NCI-H345 treated with DMSO at 0.1 percent for 48 hours (cell line): ENCODE measurements at regions not wholly inside any gene's neighbourhood (a gene's known extent, or its start where the extent isn't known, plus 50 kb on each side); places are given as distances from the start of the nearest gene placed in this dataset.

Source experiments
- DNase-seq: peaks from one replicate; lab custom pipeline; 2025; ENCODE audit not compliant: unreplicated experiment; lab: John Stamatoyannopoulos, UW

DNA sequence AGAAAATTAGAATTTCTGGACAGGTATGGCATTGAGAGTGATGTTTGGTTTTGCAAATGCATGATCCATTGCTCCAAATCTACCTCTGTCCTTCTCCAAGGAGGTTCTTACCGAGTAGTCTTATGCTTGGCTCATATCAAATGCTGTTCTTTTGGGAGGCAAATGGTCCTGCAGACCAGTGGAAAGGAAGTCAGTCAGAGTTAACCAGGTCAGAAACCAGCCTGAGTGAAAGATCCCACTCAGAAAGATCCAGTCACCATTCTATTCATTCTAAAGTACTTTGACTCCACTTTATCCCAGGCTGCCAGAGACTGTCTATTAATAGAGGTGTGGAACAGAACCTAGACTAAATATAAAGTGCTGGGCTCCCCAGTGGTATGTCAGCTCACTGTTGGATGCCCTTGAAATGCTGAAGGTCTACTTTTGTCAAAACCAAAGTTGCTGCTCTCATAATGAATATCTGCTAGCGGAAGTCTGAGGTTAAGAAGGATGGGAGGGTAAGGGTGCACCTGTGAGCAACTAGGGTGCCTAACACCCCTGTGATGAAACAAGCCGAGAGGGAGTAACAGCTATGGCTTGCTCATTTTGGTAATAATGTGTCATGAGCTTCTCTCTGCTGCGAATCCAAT, 302.2 kb downstream of the ZNF608 start:
- no peak for DNase-seq

DNA sequence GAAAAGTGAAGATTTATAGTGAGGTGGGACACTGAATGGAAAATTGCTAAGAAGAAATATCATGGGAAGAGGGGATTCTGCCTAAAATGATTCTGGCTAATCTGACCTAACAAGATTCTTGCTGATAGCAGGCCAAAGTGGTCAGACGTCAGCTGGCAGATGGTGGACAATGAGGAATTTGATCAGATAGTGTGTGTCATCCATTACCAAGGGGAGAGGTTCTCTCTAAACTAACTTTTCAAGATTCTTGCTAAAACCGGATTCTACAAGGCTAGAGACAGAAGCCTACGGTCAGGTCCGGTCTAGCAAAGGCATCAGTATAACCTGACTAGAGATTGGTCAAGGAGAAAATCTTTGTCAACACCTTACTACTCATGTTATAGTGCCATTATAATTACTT, 306.0 kb downstream of the ZNF608 start:
- no peak for DNase-seq

DNA sequence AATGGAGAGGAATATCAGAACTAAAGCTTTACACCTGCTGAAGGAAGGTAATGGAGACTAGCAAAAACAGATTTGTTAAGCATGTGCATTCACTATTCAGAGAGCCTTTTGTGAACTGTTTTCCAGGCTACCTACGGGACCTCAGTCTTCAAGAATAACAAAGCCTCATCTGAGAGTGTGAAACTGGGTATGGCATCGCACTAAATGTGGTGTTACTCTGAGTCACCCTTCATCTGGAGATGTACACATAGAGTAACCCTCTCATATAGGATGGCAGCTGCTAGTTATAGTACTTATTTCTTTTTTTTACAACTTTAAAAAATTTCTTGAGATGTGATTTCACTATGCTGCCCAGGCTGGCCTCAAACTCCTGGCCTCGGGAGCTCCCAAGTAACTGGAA, 306.8 kb downstream of the ZNF608 start:
- no peak for DNase-seq

DNA sequence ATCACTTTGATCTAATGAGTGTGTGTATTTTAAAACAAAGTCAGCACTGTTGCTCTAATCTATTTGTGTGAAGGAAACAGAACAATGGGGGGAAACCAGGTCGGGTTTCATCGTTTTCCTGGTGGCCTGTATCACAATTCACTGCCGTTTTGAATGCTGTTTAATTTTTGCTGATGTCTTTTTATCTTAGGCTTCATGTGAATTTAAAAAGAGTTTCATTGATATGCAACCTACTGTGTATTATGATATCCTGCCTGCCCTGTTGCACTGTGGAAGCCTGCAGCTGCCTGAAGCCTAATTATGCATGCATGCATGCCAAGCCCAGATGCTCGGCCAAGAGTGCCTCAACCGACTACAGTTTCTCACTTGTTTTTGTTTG, 307.5 kb downstream of the ZNF608 start:
- DNase-seq, result no peak

DNA sequence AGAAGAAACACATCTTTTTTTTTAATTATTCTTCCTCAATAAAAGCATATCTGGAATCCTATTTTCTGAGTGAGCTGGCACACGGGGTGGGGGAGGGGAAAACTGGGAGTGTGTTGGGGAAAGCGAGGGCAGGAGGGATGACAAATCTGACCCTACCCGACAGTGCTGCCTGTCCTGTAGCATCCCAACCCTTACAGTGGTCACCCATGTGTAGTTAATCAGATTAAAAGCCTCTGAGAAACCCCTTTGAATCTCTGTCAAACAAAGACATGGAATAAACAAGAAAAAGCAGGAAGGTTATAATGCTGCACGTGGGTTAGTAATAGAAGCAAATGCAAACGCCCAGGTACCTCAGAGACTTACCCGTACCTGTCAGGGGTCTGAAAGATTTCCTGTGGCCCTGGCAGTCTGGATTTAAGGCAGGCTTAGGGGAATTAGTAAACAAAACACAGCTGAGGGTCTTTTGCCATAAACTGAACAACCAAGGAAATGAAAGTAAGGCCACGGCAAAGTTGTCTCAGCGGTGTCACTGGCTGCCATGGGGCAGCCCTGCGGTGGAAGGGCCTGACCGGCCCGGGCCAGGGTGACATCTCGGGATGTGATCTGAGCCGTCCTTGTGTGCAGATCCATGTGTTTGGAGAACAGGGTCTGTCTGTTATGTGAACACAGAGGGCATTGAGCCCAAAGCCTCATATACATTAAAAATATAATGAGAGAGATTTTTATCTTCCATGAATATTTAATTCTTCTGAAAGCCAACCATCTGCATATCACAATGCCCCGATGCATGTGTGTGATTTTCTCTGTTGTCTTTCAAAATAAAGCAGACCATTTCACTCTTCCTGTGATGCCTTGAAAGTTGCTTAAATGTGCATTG, 308.2 kb downstream of the ZNF608 start:
- no peak for DNase-seq

DNA sequence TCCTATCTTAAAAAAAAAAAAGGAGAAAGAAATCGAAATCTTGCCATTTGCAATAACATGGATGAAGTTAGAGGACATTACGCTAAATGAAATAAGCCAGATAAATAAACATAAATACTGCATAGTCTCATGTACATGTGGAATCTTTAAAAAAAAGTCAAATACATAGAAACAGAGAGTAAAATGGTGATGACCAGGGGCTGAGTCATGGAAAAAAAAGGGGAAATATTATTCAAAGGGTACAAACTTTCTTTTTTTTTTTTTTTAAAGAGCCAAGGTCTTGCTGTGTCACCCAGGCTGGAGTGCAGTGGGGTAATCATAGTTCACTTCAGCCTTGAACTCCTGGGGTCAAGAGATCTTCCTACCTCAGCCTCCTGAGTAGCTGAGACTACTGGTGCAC, 310.1 kb downstream of the ZNF608 start:
- DNase-seq, result no peak

DNA sequence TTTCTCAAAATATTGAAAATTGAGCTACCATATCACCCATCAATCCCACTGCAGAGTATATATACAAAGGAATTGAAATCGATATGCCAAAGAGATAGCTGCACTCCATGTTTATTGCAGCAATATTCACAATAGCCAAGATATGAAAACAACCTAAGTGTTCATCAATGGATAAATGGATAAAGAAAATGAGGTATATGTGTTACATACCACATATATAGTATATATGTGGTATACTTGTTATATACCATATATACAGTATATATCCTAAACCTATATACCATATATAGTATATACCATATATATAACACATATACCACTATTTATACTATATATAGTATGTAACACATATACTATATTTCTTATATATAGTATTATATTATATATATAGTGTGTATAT, 313.3 kb downstream of the ZNF608 start:
- no peak for DNase-seq

DNA sequence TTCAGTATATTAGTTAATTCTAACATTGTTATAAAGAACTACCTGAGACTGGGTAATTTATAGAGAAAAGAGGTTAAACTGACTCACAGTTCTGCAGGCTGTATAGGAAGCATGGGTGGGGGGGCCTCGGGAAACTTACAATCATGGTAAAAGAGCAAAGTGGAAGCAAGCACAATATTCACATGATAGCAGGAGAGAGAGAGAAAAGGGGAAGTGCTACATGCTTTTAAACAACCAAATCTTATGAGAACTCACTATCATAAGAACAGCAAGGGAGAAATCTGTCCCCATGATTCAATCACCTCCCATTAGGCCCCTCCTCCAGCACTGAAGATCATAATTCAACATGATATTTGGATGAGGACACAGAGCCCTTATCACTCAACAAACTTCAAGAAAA, 324.9 kb downstream of the ZNF608 start:
- DNase-seq, result no peak

DNA sequence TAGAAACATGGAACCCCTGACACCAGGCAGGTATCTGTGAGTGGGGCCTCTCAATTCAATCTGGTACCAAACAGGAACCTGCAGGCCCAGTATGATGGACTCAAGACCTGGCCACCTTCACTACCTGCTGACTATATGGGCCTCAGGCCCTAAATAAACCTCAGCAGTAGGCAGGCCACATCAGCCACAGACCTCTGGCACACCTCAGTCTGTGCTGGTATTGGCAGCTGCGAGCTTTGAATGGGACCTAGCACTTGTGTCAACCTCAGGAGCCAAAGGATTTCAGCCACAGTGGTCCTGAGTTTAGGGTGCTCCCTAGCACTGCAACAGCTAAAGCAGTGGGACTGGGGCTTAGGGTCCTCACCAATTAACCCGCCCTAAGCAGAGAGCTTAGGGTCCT, 325.5 kb downstream of the ZNF608 start:
- no peak for DNase-seq

DNA sequence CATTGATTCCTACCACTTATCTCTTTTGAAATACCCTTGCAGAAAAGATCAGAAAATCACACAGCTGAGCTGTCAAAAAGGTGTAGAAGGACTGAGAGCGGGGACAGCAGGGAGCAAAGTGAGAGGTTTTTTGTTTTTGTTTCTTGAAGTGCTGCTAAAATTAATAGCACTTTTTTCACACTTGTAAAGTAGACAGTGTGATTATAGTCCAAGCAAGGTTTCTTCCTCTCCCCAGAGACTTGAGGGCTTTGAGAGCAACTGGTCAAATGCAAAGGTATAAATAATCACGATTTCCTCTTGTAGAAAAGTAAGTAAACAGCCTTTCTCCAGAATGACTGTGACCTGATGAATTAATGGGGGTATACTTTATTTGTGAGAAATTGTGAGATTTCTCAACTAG, 326.9 kb downstream of the ZNF608 start:
- DNase-seq, result no peak

DNA sequence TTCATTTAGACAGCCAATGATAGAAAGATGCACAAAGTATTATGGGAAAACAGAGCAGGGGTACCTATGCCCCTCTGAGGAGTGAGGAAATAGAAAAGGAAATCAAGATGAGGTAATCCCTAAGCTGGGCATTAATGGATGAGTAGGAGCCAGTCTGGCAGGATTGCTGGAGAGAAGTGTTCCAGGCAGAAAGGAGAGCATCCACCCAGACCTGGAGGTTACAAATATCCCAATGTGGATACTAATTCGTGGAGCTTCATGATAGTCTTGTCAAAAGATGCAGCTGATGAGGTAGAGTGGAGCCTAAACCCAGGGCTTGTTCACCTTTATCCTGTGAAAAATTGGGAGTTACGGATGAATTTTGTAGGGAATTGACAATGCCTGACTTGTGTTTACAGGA, 328.0 kb downstream of the ZNF608 start:
- DNase-seq, result no peak

DNA sequence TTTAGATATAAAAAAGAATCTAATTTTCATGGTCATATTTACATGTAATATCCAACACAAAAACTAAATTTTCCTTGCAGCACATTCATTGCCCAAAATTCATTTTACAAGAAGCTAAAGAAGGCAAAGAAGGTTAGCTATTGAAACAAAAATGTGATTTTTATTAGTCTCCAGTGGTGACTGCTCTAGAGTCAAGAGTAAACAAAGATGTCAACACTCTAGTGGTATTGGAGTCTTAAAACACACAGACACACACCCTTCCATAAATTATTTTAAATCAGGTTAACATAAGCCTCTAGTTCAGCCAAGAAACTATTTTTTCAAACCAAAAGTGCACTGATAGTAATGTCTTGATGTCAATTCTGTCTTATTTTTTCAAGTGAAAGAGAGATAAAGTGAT, 329.2 kb downstream of the ZNF608 start:
- DNase-seq, result no peak

DNA sequence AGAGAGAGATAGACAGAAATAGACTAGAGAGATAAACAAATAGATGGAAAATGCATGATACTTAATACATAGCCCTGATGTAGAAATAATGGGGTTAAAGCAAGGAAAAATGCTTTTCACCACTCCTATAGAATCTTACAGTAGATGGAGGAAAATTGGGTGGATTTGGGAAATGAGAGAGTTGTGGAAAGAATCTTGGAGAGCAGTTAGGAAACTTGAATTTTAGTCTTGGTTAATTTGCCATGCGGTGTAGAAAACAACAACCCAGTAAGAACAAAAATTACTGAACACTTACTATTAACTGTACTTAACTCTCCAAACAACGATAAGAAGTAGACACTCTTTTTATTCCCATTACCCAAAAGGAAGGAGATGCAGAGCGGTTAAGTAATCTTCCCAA, 329.8 kb downstream of the ZNF608 start:
- DNase-seq, result no peak

DNA sequence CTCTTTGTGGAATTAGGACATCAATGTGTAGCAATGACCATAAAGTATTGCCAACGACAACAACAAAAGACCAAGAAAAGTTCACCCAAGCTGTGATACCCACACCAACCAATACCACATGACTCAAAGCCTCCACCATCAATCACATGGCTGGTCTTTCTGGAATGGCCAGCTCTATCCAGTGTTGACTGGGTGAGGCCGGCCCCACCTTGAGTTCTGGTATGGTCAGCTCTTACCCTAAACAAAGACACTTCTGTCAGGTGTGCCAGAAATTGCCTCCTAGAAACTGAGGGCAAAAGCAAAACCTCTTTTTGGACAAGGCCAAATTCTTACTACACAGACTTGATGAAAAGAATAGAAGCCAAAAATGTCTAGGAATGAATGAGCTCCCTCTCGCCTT, 331.5 kb downstream of the ZNF608 start:
- no peak for DNase-seq

DNA sequence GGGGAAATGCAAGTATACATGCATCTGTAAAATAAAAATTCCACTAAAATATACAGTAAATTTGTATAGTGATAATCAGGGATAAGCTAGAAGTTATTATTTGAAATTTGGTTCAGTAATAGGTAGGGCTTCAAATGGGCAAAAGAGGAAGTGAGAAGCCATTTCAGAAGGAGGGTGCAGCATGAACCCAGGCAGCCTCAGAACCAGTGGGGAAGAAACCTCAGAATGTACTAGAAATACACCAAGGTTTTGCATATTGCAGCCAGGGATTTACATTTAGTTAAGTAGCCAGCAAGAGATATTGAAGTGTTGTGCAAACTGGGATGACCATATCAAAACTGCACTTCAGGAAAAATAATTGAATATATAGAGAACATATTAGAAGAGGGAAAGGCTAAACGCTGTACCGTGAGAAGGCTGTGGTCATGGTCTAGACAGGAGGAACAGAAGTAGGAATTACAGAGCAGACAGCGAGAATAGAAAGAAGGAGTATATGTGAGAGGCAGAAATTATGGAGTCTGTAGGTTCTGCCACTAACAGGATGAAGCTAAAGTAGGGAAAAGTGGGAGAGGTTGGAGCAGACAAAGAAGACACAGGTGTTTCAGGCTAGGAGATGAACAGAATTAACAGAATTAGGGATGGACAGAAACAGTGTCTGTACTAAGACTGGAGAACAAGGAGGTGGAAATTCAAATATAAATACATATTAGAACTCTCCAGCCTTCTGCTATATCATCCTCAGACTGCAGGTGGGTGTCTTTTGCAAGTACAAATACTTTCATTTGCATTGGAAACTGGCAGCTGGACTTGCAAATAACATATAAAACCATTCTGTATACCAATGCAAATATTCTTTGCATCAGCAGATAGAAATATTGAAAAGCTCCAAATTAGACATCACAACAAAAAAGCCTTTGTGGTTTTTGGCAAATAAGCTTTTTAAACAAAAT, 335.6 kb downstream of the ZNF608 start:
- no peak for DNase-seq

DNA sequence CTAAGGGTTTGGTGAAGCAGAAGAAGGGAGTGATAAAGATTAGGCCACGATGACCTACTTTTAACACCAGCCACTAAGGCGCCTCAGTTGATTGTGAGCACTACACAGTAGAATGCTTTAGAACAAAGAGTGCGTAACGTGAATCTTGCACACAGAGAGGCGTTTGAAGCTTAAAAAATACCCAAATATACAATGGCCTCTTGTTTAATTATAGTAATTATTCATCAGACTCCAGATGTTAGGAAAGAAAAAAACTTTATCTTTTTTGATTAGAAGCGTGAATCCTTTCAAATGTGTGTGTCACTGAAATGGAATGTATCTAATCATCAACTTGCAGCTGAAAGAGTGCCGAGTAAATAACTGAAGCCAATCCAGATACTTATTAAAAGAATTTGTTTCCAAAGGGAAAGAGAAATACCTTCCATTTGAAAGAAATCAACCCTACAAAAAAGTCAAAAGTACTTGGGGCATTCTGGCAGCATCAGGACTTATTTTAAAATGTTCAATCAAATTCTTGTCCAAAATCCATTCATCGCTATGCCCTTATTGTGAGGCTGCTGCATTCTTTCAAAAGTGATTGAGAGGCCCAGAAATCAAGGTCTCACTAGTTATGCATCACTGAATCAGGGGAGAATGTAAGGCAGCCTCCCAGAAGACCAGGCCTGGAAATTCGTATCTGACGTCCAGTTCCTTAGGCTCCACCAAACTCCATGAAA, 337.5 kb downstream of the ZNF608 start:
- DNase-seq, result no peak

DNA sequence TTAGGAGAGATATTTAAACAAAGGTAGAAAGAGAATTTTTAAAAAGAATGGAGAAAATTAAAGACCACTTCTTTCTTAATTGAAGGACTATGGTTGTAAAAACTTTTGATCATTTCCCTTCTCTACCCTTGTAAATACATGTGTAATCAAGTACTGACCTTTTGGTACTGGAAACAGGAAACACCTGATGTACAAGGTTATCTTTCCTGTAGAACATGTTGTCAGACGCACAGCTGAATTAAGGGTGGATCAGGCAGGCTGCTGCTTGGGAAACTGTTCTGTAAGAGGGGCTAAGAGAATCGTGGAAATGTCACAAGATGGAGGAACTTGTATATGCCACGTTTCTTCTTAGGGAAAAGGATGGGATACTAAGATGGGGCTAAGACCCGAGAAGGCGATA, 341.6 kb downstream of the ZNF608 start:
- DNase-seq, result no peak

DNA sequence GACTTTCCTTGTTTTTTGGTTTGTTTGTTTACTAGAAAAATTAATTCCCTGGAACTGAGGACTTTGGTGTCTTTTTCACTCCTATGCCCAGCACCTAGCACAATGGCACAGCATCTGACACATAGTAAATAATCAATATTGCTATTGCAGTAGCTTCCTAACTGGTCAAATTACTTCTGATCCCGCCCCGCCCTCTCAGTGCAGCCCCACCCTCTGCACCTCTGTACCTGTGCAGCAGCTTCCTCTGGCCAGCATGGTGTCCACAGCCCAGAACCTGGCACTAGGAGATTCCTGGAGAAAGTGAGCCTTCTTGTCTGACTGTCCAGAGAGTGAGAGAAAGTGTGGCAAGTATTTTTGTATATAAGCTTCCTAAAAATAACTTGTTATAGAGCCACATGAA, 343.2 kb downstream of the ZNF608 start:
- DNase-seq, result no peak

DNA sequence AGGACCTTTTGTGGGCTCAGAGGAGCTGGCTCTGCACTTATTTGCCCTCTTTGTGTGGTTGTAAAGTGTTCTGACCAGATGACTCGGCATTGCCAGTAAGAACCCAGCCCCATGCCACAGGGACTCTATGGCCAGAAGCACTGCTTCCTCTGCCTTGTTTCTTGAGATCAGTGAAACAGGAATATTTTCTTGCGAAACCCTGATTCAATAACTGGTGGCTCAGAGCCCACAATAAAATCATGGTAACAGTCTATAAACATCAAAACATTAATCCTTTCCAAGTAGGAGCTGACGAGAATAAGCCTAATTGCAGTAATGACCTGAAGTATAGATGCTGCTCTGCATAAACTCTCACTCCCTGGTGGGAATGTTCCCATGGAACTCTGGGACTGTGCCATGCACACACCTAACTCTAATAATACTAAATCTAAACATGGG, 344.3 kb downstream of the ZNF608 start:
- DNase-seq, result no peak

DNA sequence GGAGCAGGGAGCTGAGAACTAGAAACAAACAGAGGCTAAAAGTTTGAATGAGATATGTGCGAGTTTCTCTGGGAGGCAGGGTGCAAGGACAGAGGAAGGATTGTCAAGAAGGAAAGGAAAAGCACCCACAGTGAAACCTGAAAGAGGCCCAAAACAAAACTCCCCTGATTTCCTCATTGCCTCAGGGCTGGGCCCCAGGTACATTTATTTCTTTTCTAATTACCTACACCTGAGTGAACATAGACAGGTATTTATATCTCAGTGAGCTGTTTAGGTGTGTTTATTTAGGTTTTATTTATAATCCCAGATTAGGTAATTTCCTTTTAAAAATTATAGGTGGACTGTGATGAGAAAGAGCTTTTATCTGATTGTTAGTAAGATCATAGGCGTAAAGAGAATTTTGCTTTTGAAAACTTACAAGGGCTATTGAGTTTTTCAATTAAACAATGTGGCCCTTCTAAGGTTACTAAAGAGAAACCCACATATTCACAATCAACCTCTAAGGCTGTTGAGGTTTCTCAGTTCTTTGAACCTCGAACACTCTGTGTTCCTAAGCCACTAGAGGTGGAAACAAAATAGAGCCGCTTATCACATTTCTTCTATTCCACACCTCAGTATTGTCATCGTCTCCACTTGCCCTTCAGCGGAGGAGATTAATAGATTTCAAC, 344.8 kb downstream of the ZNF608 start:
- DNase-seq, result no peak
